Inferior parietal cortex (tissue), 1 donor: ENCODE measurements at regions not wholly inside any gene's neighbourhood (a gene's known extent, or its start where the extent isn't known, plus 50 kb on each side); places are given as distances from the start of the nearest gene placed in this dataset.

Experiments
- DNase-seq: peaks from one replicate; pipeline ENCODE4 v3.0.0-alpha.2; 2016; ENCODE audit errors: extremely low spot score

DNA sequence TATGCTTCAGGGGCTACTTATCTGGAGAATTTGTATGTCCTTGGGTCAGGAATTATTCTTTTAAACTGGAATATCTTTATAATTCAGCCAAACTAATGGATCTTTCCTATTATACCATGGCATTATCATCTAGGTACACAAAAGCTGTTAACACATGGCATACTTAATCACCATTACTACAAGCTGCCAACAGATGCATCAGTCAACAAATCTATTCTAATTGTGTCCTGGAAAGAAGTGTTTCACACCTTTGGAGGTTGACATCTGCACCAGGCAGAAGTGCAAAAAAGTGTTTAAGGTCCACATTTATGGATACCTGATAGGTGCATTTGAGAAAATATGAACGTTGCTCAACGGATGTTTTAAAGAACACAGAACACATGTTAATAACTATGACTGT, 470.2 kb upstream of the ADGRL2 start:
- DNase-seq, result no peak

DNA sequence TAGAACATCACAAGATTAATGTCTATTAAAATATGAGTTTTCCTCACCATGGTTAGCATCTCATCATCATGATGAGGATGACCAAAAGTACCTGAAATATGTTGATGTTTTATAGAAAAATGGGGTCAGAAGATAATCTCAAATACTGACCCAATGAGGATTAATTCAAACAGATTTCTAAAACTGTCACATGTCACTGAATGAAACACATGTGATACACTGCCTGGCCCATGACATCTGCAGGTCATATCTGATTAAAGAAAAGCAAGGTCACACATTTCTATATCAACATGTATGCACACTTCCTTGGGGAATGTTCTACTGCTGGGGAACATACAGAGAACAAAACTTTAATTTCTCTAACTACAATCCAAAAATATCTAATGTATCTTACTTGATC, 470.6 kb upstream of the ADGRL2 start:
- no peak for DNase-seq

DNA sequence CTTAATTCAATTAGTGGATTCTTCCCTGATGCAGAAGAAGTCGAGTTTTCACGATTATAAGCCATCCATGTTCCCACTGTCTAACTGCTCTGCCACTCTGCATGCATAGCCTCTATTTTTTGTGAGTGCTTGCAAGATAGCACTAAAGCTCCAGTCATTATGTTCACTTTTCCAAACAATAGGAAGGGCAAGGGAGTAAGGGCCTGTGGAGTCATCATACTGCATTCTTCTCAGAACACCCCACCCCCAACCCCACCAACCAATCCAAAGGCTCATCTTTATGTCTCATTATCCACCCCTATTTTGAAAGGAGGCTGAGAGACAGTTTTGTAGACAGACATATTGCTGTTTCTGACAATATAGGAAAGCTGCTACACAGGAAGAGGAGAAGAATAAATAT, 471.7 kb upstream of the ADGRL2 start:
- no peak for DNase-seq

DNA sequence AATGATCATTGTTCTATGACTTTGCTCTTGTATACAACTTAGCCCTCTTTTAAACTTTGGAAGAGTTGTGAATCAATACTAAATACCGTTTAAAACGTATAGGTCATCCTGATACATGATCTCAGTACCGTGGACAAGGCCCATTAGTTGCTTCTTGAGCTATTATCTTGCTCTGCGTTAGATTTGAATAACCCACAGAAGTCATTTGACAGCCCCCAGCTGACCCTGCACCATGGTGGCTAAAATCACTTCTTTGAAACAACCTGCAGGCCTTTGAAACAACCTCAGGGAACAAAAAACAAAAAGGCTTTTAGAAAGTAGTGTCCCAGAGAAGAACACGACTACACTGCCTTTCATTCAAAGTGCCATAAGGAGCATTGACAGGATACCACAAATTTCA, 473.0 kb upstream of the ADGRL2 start:
- DNase-seq, result no peak

DNA sequence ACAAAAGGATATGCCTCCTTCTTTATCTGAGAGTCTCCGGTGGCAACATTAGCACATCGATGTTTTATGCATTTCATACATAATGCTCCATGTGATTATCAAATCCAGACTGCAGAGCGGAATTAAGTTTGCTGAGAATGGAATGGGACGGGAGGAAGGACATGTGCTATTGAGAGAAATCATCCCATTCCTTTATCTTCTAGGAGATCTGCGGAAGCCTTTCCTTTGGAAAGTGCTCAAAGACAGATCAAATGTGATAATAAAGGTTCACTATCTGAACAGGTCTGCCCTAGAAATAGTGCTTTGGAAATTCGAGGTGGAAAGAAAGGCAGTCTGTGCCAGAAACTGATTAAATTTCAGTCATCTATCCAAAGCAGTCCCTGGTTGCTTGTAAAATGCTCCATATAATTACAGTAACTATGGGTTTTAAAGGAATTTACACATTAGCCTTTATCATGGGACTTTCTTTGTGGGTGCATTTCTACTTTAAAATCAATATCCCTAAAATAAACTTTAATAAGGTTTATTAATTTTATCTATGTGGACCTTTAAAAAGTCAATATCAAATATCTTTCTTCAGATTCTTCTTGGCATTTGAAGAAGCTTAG, 473.5 kb upstream of the ADGRL2 start:
- no peak for DNase-seq

DNA sequence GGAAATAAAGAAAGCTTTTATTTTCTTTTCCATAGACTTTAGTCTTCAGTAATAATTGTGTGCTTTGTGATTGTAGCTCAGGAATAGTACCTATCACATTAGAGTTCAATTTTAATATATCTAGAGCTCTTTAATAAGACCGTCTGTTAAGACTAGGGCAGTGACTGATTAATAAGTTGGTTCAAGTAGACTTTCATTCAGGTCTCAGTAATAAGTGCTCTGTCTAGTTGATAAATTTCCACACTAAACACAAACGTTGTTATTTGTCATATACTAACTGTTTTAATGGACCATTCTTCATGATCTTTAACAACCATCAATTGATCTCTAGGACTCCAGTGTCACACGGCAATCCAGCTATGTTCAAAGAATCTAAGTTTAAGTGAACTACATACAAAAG, 474.5 kb upstream of the ADGRL2 start:
- no peak for DNase-seq

DNA sequence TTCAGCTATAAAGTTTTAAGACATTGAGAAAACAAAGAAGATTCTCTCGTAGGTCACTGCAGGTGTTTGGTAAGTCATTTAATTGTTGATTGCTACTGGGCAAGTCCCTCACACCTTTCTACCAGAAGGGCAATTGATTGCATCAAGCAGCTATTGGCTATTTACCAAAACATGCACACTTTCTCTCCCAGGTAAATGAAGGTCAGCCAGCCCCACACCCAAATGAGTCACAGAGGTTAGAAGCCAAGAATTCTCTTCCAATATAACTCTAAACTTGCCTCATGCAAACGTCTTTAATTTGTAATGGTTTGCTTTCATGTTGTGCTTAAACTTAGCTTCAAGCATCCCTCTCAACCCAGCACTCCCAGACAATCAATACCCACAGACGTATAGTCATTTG, 475.3 kb upstream of the ADGRL2 start:
- no peak for DNase-seq

DNA sequence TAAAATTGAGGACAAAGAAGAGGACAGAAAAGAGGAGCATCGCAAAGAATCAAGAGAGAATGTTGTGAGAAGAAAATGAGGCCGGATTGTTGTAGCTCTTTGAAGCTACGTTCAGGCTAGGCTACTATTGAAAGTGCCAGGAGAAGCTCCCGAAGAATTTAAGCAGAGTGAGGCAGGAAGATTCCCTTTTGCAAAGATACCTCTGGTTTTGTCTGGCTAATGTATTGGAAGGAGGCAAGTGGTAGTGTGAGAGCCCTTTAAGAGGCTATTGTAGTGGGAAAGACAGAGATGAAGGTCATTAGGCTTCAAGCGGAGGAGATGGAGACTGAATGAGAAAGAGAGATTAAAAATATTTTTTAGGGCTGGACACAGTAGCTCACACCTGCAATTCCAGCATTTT, 476.9 kb upstream of the ADGRL2 start:
- no peak for DNase-seq

DNA sequence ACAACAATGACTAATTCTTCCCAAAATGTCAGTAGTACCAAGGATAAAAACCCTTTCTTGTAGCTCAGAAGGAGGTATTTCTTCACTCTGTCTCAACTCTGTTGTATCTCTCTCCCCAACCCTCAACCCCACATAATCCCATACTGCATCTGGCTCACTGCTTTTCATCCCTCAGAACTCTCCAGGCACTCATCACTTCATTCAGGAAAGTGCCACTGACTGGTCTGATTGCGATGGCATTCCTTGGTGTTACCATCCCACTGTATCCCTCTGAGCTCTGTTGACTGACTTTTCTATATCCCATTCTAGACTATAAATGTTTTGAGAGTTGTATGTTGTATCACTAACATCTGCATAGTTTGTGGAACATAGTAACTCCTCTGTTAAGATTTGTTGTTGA, 483.5 kb upstream of the ADGRL2 start:
- no peak for DNase-seq

DNA sequence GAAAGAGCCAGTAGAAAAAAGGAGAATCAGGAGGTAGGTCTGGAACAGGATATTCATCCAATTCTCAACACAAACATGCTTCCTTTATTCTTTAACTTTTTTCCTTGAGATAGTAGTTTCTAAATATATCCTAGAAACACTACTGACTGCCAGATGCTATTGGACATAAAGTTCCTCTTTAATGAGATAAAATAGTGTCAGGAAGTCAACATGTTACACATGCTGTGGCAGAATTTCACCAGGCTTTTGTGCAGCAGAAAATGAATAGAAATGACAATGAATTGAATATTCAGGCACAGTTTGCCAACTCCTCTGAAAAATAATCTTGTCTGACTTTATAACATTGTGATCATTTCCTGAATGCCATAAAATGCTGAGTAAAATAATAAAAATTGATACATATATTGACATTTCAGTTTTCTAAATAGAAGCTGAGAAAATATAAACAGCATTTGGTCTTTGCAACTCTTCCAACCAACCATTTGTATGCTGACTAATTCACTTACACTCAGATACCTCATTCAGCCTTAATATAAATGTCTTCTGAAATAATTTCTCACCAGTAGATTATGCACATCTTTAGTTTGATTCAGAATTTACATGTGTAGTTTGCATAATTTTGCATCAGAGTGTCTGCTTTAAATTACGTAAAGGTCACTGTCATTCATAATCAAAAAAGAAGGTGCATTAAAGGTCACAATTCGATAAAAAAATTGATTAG, 486.1 kb upstream of the ADGRL2 start:
- DNase-seq, result no peak

DNA sequence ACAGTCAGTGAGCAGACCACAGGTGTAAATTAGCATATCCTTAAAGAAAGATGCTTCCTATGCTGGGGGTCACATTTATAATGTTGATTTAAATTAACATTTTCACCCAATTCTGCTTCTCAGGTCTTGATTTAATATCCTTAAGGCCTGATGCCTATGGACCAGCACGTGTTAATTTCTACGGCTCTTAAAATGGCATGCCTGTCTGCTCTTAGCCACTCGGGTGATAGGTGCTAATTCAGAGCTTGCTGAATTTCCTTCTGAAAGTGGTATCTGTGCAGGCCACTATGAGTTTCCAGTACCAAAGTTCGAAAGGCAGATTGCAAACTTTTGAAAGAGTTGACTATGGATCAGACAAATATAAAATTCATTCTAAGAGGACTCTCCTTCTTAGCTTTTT, 487.4 kb upstream of the ADGRL2 start:
- no peak for DNase-seq

DNA sequence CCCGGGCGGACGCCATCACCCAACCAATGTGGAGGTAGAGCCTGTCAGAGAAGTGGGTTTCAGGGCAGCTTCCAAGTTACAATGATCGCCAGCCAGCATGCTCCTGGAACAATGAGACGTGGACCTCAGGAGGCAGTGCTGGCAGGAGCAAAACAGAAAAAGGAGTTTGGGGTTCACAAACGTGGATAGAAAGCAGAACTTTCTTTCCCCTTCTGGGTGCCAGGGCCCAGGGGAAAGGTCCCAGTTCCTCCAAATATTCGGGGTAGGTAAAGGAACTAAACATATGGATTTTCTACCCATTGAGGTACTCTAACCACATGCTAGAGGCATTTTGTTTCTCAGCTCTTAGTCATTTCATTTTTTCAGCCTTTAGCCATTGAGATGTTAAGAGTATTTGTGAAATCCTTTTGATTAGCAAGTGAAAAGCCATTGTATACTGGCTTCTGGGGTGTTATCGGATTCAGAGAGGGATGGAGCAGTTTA, 488.4 kb upstream of the ADGRL2 start:
- DNase-seq, result no peak

DNA sequence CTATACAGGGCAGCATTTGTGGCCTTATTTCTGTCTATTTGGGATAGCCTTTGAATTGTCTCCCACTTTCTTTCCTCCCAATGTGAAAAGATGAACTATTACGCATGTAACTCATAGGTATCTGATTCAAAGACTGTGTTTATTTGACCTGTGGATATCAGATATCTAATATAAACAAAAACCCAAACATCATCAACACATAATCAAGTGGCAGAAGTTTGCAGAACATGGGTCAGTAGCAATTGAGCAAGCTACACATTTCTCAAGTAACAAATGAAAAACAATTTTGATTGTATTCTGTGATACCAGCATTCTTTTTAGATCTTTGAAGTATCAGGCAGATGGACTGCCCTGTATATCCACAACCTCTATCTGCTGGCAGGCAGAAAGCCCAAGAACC, 490.5 kb upstream of the ADGRL2 start:
- no peak for DNase-seq

DNA sequence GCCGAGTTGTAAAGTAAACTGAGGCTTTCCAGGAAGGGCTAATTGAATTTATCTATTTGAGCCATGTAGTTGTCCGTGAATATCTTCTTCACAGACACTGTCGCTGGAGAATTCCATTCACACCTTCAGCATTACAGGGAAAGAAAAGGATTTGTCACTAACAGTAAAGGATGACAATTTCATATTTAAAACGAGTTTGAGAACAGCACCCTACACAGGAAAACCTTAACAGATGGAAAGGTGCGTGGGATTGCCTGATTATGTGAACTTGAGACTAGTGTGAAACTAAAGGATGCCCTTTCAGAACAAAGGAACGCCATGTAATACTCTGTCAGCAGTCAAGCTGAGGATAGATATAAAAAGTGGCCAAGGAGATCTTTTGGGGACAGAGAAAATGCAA, 492.5 kb upstream of the ADGRL2 start:
- DNase-seq, result no peak

DNA sequence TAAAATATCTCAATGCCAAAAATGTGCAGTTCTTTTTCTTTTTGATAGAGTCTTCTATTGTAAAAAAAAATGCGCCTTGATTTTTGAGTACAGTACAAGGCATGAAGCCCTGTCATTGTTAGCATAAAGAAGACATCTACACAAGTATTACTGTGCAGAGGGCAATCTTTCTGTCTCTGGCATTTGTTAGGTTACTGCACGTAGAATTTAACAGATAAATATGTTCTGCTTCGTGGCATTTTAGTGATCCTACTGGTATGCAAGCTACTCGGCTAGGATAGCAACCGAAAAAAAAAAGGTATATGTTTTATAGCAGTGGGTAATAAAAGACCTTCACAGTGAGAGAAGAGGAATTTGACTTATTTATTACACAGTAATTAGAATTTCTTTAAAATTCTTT, 492.9 kb upstream of the ADGRL2 start:
- DNase-seq, result no peak

DNA sequence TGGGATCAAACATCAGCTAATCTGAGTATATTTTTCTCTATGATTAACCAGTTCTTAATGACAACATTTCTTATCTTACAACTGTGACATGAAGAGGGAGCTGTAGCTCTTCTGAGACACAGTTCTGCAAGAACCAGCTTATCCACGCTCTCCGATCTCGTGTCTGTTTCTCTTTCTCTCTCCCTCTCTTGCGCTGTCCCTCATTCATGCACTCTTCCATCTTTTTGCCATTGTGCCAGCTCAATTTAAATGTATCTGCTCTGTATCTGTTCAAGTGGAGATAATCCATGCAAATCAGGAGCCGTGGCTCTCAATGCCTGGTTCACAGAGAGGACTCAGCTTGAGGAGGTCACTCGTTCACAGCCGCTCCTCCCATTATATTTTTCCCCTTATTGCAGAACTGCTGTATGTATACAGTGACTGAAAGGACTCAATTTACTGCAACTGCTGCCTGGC, 494.7 kb upstream of the ADGRL2 start:
- peak; percentile 74 for DNase-seq

DNA sequence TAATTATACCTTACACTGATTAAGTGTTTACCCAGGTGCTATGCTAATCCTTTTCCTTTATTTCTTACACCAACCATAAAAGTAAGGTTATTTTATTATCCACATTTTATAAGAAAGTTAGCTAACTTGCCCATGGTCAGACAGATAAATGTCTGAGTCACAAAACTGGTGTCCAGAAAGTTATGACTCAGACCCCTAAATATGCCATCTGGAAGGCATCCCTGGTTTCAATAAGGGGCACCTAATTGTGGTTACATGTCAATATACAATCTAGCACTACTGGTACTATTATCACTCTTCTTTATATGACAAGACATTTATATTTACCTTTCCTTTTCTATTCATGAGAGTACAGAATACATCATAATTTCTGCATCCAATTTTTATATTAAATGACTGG, 496.5 kb upstream of the ADGRL2 start:
- no peak for DNase-seq

DNA sequence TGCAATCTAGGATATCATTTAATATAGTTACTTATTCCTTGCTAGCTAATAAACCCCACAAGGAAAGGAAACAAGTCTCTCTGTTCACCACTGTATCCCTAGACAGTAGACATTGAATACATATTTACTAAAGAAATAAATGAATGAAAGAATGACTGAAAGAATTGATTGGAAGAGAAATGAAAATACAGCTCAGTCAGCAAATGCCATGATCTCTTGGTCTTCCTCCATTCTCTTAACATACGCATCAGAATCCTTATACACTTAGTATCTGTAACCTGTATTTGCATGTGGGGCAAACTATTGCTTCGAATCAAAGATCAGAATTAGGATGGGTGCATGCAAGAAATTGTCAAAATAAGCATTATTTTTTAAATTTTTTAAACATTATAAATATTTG, 500.8 kb upstream of the ADGRL2 start:
- no peak for DNase-seq

DNA sequence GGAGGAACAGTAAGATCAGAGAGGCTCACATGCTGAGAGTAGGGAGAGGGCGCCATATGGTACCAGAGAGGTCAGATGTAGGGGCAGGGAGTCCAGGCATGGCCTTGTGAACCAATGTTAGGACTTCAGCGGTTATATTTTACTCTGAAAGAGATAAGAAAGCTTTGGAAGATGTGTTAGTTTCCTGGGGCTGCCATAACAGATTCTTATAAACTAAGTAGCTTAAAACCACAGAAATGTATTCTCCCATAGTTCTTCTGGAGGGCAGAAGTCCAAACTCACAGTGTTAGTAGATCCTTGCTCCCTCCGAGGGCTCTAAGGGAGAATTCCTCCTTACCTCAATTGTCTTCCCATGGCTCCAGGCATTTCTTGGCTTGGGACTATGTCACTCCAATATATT, 502.5 kb upstream of the ADGRL2 start:
- DNase-seq, result no peak

DNA sequence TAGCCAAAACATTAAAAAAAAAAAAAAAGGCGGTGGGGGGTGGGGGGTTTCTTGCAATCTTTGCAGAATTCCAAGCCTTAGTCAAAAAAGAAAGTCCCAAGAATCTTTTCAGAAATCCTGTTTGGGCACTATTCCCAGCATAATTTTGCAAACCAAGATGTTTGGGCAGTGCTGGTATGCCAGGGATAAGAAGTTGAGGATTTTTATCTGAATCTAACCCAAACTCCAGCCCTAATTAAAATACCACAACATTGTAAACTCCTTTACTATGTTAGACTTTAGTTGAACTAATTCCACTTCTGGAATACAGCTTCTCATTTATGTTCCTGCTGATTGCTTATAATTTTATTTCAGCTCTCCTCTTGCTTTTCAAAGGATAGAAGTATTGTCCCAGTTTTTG, 504.1 kb upstream of the ADGRL2 start:
- no peak for DNase-seq

DNA sequence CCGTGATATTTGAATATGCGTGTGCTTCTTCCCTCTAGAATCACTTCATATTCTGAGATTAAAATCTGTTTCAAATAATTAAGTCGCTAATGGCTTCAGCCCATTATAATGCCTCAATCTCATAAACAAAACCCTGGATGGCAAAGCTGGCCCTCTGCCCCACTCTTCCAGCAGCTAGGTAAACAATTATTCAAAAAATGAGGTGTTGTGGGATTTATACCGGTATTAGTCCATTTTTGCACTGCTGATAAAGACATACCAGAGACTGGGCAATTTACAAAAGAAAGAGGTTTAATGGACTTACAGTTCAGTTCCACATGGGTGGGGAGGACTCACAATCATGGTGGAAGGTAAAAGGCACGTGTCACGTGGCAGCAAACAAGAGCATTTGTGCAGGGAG, 510.4 kb upstream of the ADGRL2 start:
- no peak for DNase-seq

DNA sequence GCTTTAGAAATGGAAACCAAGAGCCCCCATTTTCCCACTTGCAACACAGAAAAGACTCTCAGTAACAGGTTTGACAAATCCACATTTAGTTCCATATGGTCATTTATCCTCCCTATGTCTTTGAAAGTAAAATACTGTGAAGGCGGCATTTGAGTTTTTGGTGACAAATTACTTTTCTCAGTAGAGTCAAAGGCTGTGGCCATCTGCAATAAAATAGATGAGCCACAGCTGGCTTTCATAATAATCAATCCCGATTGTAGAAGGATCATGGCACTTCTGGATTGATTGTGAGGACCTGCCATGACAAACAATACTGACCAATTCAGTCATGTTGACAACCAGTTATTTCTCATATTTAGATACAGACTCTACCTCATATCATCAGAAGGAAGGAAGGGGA, 512.0 kb upstream of the ADGRL2 start:
- DNase-seq, result no peak

DNA sequence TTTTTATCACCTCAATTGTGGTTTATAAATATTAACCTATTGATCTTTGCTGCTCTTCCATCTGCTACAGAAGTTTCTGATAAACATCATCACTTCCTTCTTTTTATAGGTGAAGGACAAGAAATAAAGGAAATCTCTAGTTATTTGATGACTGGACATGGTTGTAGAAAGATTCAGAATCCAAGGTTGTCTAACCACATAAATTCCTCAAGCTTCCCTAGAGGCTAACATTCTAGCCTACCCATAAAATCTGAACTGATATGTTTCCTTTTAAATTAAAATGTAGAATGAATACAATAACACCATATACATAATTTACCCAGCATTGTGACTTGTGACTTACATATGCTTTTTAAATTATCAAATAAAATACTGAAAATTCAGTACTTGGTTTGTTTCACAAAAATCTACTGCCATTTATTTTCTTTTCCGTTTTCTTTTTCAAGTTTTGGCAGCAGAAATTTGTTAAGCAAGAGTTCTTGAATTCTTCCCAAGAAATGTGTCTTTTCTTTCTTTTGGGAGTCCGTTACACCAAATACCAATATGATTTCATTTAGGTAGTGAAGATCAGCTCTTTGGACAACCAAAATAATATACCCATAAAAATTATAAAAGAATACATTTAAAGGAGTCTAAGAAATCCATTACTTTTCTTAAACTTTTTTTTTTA, 513.2 kb upstream of the ADGRL2 start:
- peak; percentile 13 for DNase-seq
